ENCODE measurements at regions not wholly inside any gene's neighbourhood (a gene's known extent, or its start where the extent isn't known, plus 50 kb on each side); places are given as distances from the start of the nearest gene placed in this dataset.

DNA sequence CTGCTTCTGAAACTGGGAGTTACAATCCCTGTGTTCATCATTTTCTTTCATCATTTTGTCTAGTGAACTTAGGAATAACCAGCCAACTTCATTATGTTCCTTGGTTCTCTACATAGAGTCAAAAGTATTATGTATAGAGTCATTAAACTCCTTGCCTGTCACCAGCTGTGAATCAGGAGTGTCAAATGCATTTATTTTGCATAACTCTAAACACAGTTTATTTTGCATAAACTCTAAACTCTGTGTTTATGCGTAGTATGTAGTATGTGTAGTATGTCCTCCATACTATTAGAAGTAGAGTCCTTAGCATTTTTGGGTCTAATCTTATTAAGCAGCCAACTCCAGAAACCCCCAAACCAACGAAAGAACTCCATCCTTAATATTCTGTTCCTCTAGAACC is 164.4 kb downstream of the EVA1A start:
- no peak for TF ChIP-seq POLR2AphosphoS5 (IDR thresholded peaks at IDR 0.05)
- TF ChIP-seq, protein P1, sequence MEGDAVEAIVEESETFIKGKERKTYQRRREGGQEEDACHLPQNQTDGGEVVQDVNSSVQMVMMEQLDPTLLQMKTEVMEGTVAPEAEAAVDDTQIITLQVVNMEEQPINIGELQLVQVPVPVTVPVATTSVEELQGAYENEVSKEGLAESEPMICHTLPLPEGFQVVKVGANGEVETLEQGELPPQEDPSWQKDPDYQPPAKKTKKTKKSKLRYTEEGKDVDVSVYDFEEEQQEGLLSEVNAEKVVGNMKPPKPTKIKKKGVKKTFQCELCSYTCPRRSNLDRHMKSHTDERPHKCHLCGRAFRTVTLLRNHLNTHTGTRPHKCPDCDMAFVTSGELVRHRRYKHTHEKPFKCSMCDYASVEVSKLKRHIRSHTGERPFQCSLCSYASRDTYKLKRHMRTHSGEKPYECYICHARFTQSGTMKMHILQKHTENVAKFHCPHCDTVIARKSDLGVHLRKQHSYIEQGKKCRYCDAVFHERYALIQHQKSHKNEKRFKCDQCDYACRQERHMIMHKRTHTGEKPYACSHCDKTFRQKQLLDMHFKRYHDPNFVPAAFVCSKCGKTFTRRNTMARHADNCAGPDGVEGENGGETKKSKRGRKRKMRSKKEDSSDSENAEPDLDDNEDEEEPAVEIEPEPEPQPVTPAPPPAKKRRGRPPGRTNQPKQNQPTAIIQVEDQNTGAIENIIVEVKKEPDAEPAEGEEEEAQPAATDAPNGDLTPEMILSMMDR (IDR thresholded peaks at IDR 0.05): no peak

All from breast epithelium (tissue), 3 donors.